Esophagus squamous epithelium (tissue), 4 donors: ENCODE measurements at regions not wholly inside any gene's neighbourhood (a gene's known extent, or its start where the extent isn't known, plus 50 kb on each side); places are given as distances from the start of the nearest gene placed in this dataset.

Experiments used
- POLR2A ChIP-seq, 4 donors: fragments of 450-650 bp; IDR thresholded peaks; one replicate each; pipeline ENCODE4 v1.6.1; 2017; ENCODE audit warnings: antibody characterized with exemption in 4 of 4, mild to moderate bottlenecking in 4 of 4, moderate library complexity in 3 of 4
- TF ChIP-seq, protein P1 (sequence below), 6 experiments: fragments of 450-650 bp in 4 of 6; fragments of 200-600 bp in 2 of 6; sonication (generic) in 2 of 6; IDR thresholded peaks; one replicate each; pipeline ENCODE4 v1.5.1; 2016 to 2019; ENCODE audit warnings: antibody characterized with exemption in 6 of 6, mild to moderate bottlenecking in 4 of 6, moderate library complexity in 4 of 6

DNA sequence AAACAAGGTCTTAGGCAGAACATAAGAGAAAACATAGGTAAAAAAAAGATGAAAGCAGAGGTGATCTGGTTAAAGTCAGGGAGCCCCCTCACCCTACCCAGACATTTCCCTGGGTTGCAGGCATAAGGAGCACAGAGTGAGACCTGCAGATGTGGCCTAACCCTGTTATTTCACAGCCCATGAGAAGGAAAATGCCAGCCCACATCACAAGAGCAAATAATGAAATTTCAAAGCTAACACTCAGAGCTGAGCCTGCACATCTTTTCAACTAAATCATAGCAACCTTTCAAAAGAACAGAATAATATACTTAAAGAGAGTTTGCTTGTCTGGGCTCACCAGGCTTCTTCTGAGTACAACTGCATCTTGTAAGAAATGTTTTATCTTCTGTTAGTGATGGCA, 295.4 kb downstream of the RPAP3 start:
- TF ChIP-seq, protein P1, sequence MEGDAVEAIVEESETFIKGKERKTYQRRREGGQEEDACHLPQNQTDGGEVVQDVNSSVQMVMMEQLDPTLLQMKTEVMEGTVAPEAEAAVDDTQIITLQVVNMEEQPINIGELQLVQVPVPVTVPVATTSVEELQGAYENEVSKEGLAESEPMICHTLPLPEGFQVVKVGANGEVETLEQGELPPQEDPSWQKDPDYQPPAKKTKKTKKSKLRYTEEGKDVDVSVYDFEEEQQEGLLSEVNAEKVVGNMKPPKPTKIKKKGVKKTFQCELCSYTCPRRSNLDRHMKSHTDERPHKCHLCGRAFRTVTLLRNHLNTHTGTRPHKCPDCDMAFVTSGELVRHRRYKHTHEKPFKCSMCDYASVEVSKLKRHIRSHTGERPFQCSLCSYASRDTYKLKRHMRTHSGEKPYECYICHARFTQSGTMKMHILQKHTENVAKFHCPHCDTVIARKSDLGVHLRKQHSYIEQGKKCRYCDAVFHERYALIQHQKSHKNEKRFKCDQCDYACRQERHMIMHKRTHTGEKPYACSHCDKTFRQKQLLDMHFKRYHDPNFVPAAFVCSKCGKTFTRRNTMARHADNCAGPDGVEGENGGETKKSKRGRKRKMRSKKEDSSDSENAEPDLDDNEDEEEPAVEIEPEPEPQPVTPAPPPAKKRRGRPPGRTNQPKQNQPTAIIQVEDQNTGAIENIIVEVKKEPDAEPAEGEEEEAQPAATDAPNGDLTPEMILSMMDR (IDR thresholded peaks at IDR 0.05): no peak
- no peak for TF ChIP-seq POLR2A (IDR thresholded peaks at IDR 0.05)
